HG03025 (cell line): ENCODE measurements at regions not wholly inside any gene's neighbourhood (a gene's known extent, or its start where the extent isn't known, plus 50 kb on each side); places are given as distances from the start of the nearest gene placed in this dataset.
"Not testable (repeated sequence)": the region's sequence is repeated elsewhere in the genome, so short reads cannot be mapped to it uniquely, and the experiment has no call there.

ENCODE experiments used
- ATAC-seq: cut with Tn5 transposase; IDR thresholded peaks from one replicate; pipeline ENCODE4 v1.9.1; 2021; ENCODE audit warnings: mild to moderate bottlenecking, moderate library complexity; ENCODE audit not compliant: unreplicated experiment, low FRiP score

GRCh38 chr12:83468988-83469908, 782.5 kb downstream of the TMTC2 start:
- ATAC-seq = no peak

DNA sequence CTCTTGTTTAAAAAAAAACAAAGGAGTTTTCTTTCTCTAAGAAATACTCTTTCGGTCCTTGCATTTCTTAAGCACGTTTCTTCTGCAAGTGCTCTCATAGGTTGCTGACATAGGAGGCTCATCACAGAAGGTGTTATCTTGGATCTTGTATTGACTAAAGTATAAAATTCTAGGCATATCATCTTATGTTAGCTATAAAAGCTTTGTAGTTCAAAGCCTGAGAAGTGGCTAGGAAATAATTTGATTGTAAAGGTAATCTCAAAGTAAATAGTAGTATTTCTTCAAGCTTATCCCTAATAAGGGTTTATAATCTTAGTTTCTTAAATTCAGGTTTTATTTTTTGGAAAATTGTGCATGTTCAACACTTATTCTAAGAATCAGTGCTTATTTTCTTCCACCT, 778.9 kb downstream of the TMTC2 start:
- no peak for ATAC-seq

- ATAC-seq = no peak
Observed at GRCh38 chr12:83462419-83462818, 775.7 kb downstream of the TMTC2 start.

- no peak for ATAC-seq
Observed at GRCh38 chr12:83461336-83461935, 774.7 kb downstream of the TMTC2 start.

- ATAC-seq = no peak
Observed at GRCh38 chr12:83451189-83451588, 764.5 kb downstream of the TMTC2 start.

DNA sequence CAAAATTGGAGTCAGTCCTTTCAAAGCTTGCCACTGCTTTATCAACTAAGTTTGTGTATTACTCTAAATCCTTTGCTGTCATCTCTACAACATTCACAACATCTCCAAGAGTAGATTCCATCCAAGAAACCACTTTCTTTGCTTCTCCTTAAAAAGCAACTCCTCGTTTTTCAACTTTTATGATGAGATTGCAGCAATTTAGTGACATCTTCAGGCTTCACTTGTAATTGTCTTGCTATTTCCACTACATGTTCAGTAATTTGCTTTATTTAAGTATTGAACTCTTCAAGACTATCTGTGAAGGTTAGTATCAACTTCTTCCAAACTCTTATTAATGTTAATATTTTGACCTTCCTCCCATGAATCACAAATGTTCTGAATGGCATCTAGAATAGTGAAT, 747.9 kb downstream of the TMTC2 start:
- ATAC-seq = no peak

GRCh38 chr12:83432176-83432719, 745.5 kb downstream of the TMTC2 start:
- ATAC-seq = no peak

DNA sequence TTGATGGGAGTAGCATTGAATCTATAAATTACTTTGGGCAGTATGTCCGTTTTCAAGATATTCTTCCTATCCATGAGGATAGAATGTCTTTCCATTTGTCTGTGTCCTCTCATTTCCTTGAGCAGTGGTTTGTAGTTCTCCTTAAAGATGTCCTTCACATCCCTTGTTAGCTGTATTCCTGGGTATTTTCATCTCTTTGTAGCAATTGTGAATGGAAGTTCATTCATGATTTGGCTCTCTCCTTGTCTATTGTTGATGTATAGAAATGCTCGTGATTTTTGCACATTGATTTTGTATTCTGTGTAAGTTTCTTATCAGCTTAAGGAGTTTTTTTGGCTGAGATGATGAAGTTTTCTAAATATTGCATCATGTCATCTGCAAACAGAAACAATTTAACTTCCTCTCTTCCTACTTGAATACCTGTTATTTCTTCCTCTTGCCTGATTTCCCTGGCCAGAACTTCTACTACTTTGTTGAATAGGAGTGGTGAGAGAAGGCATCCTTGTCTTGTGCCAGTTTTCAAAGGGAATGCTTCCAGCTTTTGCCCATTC, 741.0 kb downstream of the TMTC2 start:
- not testable (repeated sequence) for ATAC-seq

DNA sequence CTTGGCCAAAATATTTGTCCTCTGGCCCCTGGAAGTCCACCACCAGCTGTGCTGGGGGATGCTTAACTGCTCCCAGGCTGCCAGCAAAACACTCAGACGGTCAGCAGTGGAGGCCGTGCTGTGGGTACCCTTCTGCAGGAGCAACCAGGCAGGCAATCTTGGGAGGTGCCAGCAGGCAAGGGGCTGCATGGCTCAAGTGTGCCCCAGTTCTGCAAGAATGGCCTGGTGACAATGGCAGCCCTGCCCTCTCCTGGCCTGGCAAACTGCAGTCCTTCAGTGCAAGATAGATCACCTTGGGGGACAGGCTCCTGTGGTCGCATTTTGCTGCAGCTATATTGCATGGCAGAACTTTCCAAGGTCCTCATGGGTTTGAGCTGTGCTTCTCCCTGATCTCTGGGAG, 728.3 kb downstream of the TMTC2 start:
- ATAC-seq = no peak

GRCh38 chr12:83408851-83409250, 722.1 kb downstream of the TMTC2 start:
- ATAC-seq = no peak

GRCh38 chr12:83408146-83408545, 721.4 kb downstream of the TMTC2 start:
- ATAC-seq = no peak

DNA sequence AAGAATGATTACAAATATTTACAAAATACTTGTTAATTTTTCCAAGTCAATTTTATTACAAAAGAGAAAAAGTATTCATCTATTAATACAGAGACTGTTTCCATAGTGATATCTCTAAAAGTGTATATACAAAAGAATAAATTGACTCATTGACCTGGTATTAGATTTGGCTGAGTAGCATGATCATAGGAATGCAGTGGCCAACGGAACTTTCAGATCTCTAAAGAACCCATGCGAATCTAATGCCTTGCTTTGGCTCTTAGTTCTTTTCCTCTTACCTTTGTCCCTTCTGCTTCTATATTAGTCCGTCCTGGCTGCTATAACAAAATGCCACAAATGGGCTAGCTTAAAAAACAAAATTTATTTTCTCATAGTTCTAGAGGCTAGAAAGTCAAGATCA, 717.8 kb downstream of the TMTC2 start:
- ATAC-seq = no peak

- no peak for ATAC-seq
Observed at GRCh38 chr12:83390186-83390585, 703.5 kb downstream of the TMTC2 start.

- ATAC-seq = no peak
Observed at GRCh38 chr12:83389237-83389996, 702.7 kb downstream of the TMTC2 start.

DNA sequence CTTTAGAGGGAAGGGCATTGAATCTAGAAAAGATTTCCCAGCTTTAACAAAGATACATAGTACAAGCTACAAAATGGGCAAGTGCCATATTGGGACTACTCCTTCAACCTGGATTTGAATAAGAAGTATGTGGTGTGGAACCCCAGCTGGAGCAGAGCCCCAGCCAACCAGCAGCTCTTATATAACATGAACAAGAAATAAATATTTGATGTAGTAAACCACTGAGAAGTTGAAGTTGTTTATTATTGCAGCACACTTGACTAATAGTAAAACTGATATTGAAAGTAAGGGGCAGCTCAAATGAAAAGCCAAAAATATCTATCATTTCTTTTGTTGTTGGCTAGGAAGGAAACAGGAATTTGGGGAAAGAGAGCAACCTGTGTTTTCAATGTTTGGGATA, 701.8 kb downstream of the TMTC2 start:
- no peak for ATAC-seq

DNA sequence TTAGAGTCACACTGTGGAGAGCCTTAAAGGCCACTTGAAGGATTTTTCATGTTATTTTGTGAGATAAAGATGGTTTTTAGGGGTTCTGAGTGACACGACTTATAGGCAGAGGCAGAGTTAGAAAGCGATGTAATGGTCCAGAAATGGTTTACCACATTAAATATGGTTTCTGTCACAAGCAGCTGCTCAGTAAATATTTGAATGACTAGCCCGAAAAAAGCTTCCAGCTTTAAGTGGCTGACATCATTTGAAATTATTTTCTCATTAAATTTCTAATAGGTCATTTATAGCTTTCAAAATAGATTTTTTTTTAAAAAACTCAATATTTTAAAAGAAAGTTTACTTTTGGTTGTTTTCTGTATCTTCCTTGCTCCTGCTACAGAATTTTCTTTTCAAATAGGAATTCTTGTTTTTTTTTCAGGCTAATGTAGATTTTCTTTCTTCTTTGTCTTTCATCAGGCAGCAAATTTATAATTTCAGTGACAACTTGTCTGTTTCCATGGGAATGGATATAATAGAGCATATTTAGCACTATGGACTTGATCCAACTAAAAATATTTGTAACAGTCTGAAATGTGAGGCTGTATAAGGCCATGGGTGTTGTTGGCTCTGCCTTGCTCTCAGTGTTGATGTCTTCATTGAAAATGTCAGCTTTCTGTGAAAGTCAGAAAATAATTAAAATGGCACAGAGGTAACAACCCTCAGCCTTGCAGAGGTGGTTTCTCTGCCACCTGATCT, 700.0 kb downstream of the TMTC2 start:
- ATAC-seq = no peak

GRCh38 chr12:83378186-83378727, 691.6 kb downstream of the TMTC2 start:
- ATAC-seq = no peak

DNA sequence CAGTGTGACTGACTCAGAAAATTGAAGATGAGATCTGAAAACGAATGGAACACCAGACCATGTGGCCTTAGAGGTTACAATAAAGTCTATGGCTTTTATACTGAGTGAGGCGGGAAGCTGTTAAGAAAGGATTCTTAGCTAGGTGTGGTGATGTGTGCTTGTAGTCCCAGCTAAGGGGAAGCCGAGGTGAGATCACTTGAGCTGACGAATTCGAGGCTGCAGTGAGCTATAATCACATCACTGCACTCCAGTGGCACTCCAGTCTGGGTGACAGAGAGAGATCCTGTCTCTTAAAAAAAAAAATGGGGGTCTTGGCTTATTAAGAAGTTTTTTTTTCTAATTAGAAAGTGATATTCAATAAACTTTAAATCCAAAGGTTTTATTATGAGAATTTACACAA, 678.6 kb downstream of the TMTC2 start:
- no peak for ATAC-seq

DNA sequence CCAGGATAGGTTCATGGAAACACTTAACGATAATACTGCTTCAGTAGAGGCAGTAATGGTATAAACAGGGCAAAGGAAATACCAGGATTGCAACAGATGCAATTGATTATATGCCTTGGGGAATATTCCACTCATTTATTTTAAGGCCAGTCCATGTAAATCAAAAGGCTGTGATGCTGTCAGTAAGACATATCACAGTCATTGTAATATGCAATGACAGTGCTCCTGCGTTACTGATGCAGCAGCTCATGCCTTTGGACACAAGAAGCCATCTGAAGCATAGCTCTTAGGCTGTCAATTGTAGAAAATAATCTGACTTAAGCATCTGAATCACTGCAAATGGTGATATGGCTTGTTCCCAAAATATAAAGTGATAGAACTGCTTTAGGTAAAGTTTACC, 674.8 kb downstream of the TMTC2 start:
- no peak for ATAC-seq

DNA sequence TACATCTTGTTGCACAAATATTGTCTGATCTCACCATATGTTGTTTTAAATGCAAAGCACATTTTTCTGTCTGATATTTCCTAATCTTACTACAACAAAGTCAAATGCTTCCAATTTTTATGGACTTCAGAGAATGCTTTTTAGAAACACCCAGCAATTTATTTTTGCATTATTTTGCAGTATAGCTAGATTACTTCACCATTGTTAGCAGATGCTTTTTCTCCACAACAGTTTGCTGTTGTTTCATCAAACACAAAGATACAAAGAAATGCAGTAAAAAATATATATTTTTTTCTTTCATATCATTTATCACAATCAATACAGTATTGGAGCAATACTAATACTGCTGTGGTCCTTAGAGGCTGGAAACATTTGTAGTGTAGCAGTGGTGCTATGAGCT, 674.4 kb downstream of the TMTC2 start:
- no peak for ATAC-seq
